Left renal cortex interstitium (tissue), 4 donors: ENCODE measurements at regions not wholly inside any gene's neighbourhood (a gene's known extent, or its start where the extent isn't known, plus 50 kb on each side); places are given as distances from the start of the nearest gene placed in this dataset.

Experiments
- DNase-seq, 4 donors: peaks; one replicate each; pipeline ENCODE4 v3.0.0-alpha.2; 2013; ENCODE audit warnings: low read depth in 4 of 4, low spot score in 2 of 4, missing footprints in 1 of 4

- no peak for DNase-seq
Measured at GRCh38 chr11:11046781-11047180, 188.9 kb upstream of the ZBED5 start.

- no peak for DNase-seq
Measured at GRCh38 chr11:11045156-11045930, 187.5 kb upstream of the ZBED5 start.

DNA sequence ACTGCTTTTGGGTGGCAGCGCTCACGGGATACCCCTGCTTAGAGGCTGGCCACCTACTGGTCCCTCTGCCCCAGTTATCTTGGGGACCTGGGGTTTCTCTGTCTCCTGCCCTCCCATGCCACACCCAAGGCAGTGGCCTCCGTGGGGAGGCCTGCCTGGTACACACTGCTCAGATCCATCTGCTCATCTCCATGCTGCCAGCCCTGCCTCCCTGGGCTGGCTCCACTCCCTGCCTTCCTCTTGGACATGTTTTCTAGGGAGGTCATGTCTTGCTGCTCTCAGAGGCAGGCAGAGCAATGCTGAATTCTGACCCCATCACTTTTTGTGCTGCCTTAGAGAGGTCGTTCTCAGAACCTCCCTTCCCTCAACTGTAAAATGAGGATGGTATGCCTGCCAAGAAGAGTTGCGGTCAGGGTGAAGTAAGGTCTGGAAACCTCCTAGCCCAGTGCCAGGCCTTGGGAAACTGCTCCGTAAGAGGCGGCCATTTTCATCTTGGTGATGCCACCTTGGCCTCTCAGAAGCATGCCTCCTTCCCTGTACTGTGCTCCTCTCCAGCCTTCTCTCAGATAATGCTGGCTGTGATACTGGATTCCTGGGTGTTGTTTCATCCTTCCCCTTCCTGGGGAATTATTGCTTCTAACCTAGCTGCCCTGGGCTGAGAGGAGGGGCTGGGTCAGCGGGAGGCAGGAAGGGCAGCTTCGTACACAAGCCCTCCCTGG lies 186.4 kb upstream of the ZBED5 start:
- DNase-seq: no peak

DNA sequence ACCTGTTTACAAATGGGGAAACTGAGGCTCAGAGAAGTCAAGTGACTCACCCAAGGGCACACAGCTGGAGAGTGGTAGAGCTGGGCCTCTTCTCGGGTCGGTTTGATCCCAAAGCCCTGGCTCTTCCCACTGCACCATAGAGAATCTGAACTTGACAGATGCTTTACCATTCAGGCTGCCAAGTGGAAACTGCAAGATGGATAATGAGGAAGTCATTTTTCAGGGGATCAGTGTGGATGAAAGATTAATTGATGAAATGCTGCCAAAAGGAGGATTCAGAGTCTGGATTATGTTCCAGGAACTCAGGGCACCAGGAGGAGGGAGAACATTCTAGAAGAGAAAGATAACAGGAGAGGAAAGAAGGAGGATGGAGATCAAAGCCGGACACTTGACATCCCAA lies 185.9 kb upstream of the ZBED5 start:
- no peak for DNase-seq

DNA sequence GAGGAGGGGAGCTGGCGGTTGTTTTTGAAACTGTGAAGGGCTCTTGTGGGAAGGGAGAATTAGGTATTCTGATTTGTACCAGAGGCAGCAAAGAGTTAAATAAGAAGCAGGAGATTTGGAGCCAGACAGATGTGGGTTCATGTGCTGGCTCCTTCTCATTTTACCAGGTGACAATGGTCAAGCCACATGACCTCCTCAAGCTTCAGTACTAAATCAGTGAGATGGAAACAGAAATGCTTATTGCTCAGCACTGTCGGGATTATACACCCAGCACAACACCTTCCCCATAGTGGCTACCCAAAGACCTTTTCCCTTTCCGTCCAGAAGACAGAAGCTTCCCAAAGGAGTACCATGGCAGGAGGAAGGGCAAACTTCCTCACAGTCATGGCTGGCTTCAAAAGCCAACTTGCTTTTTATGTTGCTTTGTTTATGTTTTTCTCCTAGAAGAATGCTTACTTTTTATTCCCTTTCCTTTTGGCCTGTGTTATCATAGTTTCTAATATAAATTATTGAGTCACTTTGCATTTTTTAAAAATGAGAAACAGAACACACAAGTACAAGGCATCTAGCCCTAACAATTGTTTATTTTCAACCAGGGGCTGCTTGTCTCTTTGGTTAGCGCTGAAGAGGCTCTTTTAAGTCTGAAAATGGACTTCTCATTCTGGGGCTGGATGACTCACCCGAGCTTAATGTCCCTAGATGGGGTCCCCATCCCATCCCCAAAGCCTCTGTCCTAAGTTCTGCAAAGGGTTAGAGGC lies 181.5 kb upstream of the ZBED5 start:
- no peak for DNase-seq

GRCh38 chr11:11038782-11039181 lies 180.9 kb upstream of the ZBED5 start:
- DNase-seq: no peak

GRCh38 chr11:11038352-11038751 lies 180.5 kb upstream of the ZBED5 start:
- DNase-seq: no peak

- peak in 3 of 4 donors; percentile 46 to 70 (median 56) for DNase-seq
Measured at GRCh38 chr11:11036848-11037732, 179.2 kb upstream of the ZBED5 start.

GRCh38 chr11:11036185-11036847 lies 178.5 kb upstream of the ZBED5 start:
- no peak for DNase-seq

- no peak for DNase-seq
Measured at GRCh38 chr11:11035331-11035730, 177.5 kb upstream of the ZBED5 start.

DNA sequence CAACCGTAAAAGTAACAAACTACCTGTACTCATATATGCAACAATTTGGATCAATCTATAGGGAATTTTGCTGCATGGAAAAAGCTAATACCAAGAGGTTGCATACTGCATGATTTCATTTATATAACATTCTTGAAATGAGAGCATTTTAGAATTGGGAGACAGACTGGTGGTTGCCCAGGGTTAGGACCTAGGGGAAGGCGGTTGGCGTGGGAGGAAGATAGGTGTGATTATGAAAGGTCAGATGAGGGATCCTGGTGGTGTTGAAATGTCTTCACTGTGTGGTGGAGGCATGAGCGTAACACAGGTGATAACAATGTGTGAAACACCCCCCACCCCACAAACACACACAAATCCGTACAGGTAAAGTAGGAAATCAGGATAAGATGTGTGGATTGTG lies 176.6 kb upstream of the ZBED5 start:
- DNase-seq: no peak

DNA sequence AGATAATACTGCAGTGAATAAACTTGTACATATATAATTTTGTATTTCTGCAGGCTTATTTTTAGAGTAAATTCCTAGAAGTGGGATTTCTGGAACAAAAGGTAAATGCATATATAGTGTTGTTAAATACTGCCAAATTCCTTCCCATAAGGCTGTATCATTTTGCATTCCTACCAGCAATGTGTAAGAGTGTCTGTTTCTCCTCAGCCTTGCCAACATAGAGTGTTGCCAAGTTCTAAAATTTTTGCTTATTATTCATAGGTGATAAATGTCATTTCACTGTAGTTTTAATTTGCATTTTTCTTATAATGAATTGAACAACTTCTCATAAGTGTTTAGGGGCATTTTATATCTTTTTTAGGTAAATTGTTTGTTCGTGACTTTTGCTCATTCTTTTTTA lies 174.2 kb upstream of the ZBED5 start:
- no peak for DNase-seq

- no peak for DNase-seq
Measured at GRCh38 chr11:11029027-11029426, 171.2 kb upstream of the ZBED5 start.

GRCh38 chr11:11028017-11028692 lies 170.3 kb upstream of the ZBED5 start:
- peak in 1 of 4 donors; percentile 40 for DNase-seq

GRCh38 chr11:11027288-11027687 lies 169.4 kb upstream of the ZBED5 start:
- DNase-seq: no peak

GRCh38 chr11:11025087-11025486 lies 167.2 kb upstream of the ZBED5 start:
- no peak for DNase-seq

DNA sequence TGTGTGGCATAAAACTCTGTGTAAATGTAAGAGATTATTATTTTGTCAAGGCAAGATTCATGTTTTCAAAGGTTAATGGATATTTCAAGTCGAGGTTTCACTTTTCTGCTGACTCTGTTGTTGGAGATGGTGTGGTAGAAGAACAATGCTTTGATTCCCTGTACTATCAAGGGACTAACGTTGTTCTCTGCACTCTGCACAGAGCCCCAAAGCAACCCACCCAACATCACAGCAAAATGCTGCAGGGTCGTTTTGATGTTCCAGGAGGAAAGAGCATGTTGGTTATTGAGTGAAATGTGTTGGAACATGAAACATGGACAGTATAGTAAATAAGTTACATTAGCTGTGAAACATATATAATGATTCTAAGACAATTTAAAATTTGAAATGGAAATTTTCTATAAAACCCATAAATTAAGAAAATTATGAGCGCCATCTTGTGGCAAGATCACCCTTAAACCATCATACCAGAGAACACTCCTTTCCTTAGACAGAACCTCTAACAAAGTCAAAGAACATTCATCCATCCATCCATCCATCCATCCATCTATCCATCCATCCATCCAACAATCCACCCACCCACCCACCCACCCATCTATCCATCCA lies 164.4 kb upstream of the ZBED5 start:
- no peak for DNase-seq

DNA sequence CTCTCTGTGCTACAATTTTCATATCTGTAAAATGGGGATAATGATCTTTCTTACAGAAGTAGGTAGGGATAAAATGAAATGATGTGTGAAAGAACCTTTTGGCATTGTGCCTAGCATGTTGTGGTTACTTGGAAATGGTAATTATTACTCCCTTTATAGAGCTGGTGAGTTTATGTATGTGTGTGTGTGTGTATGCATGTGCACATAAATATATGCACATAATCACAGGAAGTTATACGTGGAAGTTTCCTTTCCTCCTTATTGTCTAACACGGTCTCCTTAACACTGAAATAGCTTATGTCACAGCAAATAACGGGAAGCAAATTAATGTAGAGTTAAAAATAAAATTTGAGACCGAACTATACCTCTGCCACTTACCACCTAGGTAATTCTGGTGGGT lies 163.7 kb upstream of the ZBED5 start:
- DNase-seq: no peak

- no peak for DNase-seq
Measured at GRCh38 chr11:11020747-11021149, 162.9 kb upstream of the ZBED5 start.
